HG02623 (cell line): ENCODE measurements at regions not wholly inside any gene's neighbourhood (a gene's known extent, or its start where the extent isn't known, plus 50 kb on each side); places are given as distances from the start of the nearest gene placed in this dataset.

Experiments
- ATAC-seq: cut with Tn5 transposase; IDR thresholded peaks from one replicate; pipeline ENCODE4 v1.9.1; 2021; ENCODE audit warnings: moderate library complexity; ENCODE audit not compliant: unreplicated experiment

GRCh38 chr6:146886587-146887446 is 288.0 kb downstream of the ADGB start:
- ATAC-seq = no peak

- ATAC-seq = no peak
Observed at GRCh38 chr6:146887447-146888077, 288.8 kb downstream of the ADGB start.

- ATAC-seq = no peak
Observed at GRCh38 chr6:146889303-146889702, 290.5 kb downstream of the ADGB start.

- no peak for ATAC-seq
Observed at GRCh38 chr6:146890172-146890571, 291.4 kb downstream of the ADGB start.

DNA sequence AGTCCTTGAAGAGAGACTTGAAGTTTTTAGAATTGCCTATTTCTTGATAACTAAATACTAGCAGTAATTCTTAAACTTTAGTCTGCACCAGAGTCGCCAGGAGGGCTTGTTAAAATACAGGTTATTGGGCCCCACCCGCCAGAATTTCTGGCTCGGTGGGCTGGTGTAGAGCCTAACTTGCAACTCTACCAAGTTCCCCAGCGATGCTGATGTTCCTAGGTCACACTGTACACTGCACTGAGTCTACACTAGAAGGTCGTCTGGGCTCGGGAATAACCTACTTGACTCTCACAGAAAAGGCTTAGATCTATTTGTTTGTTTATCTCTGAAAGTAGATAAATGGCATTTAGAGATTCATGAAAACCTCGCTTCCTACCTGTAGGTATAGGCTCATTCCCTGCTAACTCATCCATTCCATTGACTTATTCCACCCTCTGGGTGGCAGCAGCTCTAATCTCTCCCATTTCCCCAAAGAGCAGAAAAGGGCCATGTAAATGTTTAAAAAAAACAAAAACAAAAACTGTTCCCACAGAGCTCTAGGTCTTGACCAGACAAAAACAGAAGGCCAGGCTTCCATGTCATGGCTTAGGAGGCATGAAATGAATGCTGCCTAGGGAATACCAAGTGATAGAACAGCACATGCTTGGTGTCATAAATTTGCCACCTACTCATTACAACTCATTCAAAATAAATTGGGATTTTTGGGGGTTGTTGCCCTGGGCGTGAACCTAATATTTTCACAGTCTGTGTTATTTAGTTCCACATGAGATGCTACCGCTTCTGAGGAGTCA is 292.1 kb downstream of the ADGB start:
- no peak for ATAC-seq

DNA sequence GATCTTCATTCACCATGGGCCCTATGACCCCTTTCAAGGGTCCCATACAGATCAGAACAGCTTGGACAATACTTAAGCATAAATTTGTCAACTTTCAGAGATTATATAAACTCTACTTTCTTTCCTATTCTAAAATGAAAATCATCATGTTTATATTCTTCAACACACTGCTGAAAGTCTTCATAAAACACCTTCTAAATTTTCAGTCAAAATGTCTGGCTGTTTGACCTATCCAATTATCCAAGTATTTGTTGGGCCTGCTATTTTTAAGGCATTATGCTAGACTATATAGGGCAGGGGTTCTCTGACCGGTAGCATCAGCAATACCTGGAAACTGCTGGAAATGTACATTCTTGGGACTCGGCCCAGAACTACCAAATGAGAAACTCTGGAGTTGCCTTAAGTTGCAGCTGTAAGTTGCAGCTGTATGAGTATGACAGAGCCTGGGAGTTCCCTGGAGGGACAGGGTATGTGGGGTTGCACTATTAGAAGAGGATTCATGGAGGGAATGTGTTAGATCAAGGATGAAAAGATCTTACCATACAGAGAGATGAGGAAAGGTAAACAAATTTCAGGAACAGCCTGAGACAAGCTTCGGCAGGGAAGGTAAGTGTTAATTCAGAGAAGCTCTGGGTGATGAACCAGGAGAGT is 293.0 kb downstream of the ADGB start:
- ATAC-seq = no peak

- no peak for ATAC-seq
Observed at GRCh38 chr6:146892283-146892612, 293.5 kb downstream of the ADGB start.

GRCh38 chr6:146892613-146893401 is 294.0 kb downstream of the ADGB start:
- ATAC-seq = no peak

DNA sequence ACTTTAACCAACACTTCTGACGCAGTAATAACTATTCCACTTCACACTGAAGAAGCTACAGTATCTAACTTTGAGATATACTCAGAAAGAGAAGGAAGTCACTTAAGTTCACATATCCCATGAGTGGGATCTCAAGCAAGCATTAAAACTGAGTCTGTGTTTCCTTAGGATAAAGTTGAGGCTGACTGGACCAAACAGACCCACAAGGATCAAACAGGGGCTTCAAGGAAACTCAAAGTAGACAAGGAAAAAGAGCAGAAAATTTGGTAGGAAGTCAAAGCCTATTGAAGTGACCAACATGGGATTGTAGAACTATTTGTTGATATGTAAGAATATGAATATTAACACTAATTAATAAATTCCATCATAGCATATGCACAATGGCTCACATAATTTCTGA is 294.9 kb downstream of the ADGB start:
- ATAC-seq = no peak

DNA sequence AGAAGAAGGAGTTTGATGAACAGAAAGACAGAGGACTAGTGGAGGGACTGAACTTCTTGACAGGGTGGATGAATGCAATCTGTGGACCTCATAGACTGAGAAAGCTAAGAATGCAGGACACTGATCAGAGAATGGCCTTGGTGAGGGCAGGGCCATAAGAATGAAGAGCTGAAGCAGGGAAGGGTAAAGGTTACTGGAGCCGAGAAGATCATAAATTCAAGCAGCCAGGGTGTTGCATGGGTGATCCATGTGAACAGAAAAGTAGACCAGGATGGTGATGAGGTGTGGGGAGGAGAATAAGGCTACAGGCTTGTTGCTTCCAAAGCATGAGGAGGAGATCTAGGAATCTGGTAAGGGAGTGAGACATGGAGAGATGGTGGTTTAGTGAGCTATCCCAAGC is 295.9 kb downstream of the ADGB start:
- ATAC-seq = no peak

DNA sequence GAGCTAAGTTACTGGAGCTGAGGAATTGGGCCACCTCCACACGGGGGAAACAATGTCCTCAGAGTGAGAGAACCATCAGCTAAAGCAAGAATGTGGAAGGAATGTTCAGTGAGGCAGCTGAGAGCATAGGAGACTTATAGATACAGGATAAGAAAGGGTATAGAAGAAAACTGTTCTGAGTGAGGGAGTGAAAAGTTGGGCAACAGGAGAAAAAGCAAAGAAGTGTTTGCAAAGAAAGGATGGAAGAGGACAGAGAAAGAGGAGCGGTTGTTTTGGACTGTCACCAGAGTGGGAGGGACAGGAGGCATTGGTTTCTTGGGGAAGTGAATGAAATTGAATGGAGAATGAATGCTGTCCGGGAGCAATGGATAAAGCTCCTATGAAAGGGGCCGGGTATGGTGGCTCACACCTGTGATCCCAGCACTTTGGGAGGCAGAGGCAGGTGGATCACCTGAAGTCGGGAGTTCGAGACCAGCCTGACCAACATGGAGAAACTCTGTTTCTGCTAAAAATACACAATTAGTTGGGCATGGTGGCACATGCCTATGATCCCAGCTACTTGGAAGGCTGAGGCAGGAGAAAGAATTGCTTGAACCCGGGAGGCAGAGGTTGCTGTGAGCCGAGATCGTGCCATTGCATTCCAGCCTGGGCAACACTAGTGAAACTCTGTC is 296.5 kb downstream of the ADGB start:
- no peak for ATAC-seq

- no peak for ATAC-seq
Observed at GRCh38 chr6:146895772-146896061, 296.9 kb downstream of the ADGB start.

DNA sequence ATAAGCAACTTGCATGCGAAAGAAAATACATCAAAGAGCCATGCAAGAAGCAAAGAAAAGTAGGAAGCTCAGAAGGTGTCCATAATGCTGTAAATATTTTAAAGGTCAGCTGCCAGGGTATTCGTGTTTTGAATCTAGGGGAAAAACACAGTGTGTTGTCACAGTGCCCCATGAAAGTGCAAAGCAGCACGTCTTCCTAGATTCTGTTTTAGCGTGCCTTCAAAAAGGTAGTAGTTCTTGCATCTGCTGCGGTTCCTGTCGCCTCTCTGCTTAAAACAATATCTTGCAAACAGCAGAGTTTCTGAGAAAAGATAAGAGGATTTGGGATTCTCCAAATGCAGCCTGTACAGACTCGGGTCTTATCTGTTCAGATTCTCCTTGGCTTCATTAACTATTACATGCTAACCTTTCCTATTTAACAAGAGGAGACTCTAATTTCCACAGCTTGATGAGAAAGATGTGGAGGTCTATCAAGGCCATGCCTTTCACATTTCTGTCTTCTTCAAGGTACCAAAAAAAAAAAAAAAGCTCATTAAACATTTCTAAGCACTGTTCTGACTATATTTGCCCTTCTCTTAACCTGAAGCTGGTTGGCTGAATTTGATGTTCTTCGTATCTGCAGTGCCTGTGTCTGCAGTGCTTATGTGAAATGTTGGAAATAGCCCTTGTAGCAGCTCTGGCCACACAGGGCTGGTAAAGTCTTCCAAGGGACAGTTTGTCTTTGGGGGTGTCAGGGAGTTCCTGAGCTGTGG is 297.5 kb downstream of the ADGB start:
- ATAC-seq = no peak

GRCh38 chr6:146896960-146897701 is 298.4 kb downstream of the ADGB start:
- no peak for ATAC-seq

- no peak for ATAC-seq
Observed at GRCh38 chr6:146898069-146898887, 299.5 kb downstream of the ADGB start.

DNA sequence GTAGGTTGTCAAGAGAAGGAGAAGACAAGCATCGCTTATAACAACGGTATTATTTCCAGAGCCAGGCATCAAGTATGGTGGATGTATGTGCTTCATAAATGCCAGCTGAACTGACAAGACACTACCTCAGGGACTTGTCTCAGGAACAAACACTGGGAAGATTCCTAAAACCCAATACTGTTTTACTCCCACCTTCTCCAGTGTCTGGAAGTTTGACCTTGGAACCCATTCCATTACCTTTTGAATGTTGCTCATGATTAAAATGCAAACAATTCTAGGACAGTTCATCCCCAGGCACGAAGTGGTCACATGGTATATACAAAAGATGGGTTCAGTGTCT is 300.1 kb downstream of the ADGB start:
- ATAC-seq = no peak

GRCh38 chr6:146901940-146902816 is 302.0 kb upstream of the STXBP5 start:
- no peak for ATAC-seq
